Pancreas (tissue), 10 donors: ENCODE measurements at regions not wholly inside any gene's neighbourhood (a gene's known extent, or its start where the extent isn't known, plus 50 kb on each side); places are given as distances from the start of the nearest gene placed in this dataset.

Experiments
- ATAC-seq, 4 donors: fragments of 200-7000 bp; cut with Tn5 transposase; one replicate each; pipeline versions ENCODE4 v1.8.0 to v1.9.1; 2020; ENCODE audit warnings: mild to moderate bottlenecking in 4 of 4, moderate library complexity in 4 of 4
- DNase-seq, 6 donors: peaks; one replicate each; pipeline ENCODE4 v3.0.0-alpha.2; 2020
- FAIRE-seq: peaks from 2 replicates; lab custom pipeline; 2012; peaks lifted over from hg19 to GRCh38; lab: Jason Lieb, UNC
- H3K27ac ChIP-seq, 4 donors: fragments of 200-600 bp; sonication (generic); 1 replicate in 3 of 4; 2 replicates in 1 of 4; pipeline versions ENCODE4 v1.5.0 to v1.8.0; 2020
- H3K27me3 ChIP-seq, 4 donors: fragments of 200-600 bp; one replicate each; pipeline ENCODE4 v1.8.0; 2021
- H3K36me3 ChIP-seq, 3 donors: fragments of 200-600 bp; sonication (generic) in 1 of 3; one replicate each; pipeline versions ENCODE4 v1.5.0 to v1.8.0; 2020 to 2021
- H3K4me1 ChIP-seq, 3 donors: fragments of 200-600 bp; one replicate each; pipeline ENCODE4 v1.8.0; 2021
- H3K4me3 ChIP-seq, 4 donors: fragments of 200-600 bp; sonication (generic) in 2 of 4; one replicate each; pipeline versions ENCODE4 v1.5.0 to v1.8.0; 2020 to 2021
- H3K9me3 ChIP-seq, 4 donors: fragments of 200-600 bp; one replicate each; pipeline ENCODE4 v1.8.0; 2021
- WGBS, 2 donors: extraction: QIAGEN DNeasy Blood & Tissue Kit; methylation state at CpG; one replicate each; pipeline ENCODE4 v1.1.7; 2013; 5-methylcytosine and 5-hydroxymethylcytosine counted together
- intact Hi-C, 3 donors: fragments of 100-400 bp; cut with DNase I; formaldehyde crosslinking; loops; one replicate each; pipeline versions ENCODE4 v1.11.1 to v1.14.2; 2022
- TF ChIP-seq, protein P1 (sequence below), 4 donors: fragments of 200-600 bp; sonication (generic) in 3 of 4; IDR thresholded peaks; one replicate each; pipeline versions ENCODE4 v1.5.0 to v1.8.0; 2021; ENCODE audit warnings: antibody characterized with exemption in 4 of 4
- donor health status: healthy with polysubstance abuse.
- donor health status: DM: no; HTN: no; CAD: no; lungs with moderate emphysema.
- donor health status: DM: no; HTN: no; CAD: no.
- donor health status: control.
- donor health status: control.
- donor health status: Bipolar disorder and iron deficiency.
- donor health status: DM: yes; HTN: yes; CAD: no.
- donor health status: DM: no; HTN: no; CAD: no.
- donor health status: DM: no; HTN: no; CAD: no.
- donor health status: DM: yes; HTN: yes; CAD: no.

- no peak overlapping the region for H3K27ac ChIP-seq
- H3K4me1 ChIP-seq = no peaks in the 10 kb centered on the region
- H3K4me3 ChIP-seq = no peak overlapping the region
- TF ChIP-seq, protein P1, sequence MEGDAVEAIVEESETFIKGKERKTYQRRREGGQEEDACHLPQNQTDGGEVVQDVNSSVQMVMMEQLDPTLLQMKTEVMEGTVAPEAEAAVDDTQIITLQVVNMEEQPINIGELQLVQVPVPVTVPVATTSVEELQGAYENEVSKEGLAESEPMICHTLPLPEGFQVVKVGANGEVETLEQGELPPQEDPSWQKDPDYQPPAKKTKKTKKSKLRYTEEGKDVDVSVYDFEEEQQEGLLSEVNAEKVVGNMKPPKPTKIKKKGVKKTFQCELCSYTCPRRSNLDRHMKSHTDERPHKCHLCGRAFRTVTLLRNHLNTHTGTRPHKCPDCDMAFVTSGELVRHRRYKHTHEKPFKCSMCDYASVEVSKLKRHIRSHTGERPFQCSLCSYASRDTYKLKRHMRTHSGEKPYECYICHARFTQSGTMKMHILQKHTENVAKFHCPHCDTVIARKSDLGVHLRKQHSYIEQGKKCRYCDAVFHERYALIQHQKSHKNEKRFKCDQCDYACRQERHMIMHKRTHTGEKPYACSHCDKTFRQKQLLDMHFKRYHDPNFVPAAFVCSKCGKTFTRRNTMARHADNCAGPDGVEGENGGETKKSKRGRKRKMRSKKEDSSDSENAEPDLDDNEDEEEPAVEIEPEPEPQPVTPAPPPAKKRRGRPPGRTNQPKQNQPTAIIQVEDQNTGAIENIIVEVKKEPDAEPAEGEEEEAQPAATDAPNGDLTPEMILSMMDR (IDR thresholded peaks at IDR 0.05) = no peak
- intact Hi-C loops = no loop called here
- ATAC-seq (no peak), DNase-seq (no peak), FAIRE-seq (no peak)
- peaks cover 0 to 4% (median 0%) of the 10 kb centered on the region in 4 donors for H3K27me3 ChIP-seq
- H3K9me3 ChIP-seq = no peaks in the 10 kb centered on the region
- WGBS, 2 donors = 29 to 50% methylated on average over 1 of the region's 1 CpG
- no peaks in the 10 kb centered on the region for H3K36me3 ChIP-seq
Measured at GRCh38 chr6:169098116-169098515, 155.5 kb downstream of the THBS2 start.

DNA sequence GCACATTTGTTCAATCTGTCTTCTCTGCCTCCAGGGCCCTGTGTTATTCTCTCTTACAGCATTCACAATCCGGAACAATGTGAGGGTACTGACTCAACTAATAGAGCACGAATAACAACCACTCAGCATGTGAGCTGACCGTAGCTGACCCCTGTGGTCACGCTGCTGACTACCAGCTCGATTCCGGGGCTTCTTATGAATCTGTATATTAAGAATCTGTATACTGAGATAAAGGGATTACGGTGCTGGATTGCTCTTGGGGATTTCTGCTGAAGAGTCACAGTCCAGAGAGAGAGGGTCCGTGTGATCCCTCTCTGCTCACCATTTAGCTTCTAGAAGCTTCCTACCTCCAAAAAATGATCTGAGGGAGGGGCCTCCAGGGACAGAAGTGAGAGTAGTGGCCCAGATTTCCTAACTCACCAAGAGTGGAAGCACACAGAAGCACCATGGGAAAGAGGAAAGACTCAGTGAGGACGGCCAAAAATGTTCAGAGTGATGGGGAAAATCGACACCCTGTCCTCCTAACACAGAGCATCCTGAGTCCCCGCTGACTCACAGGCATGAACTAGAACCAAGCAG lies 156.2 kb downstream of the THBS2 start:
- TF ChIP-seq, protein P1 (IDR thresholded peaks at IDR 0.05) = no peak
- DNase-seq (no peak), ATAC-seq (no peak), FAIRE-seq (no peak)
- no peak overlapping the region for H3K27ac ChIP-seq
- H3K4me1 ChIP-seq = no peaks in the 10 kb centered on the region
- WGBS, 2 donors = 64 to 79% methylated on average over 11 of the region's 11 CpGs
- H3K9me3 ChIP-seq = no peaks in the 10 kb centered on the region
- H3K27me3 ChIP-seq = peaks cover 0 to 4% (median 0%) of the 10 kb centered on the region in 4 donors
- no peak overlapping the region for H3K4me3 ChIP-seq
- no peaks in the 10 kb centered on the region for H3K36me3 ChIP-seq
- intact Hi-C loops = no loop called here

DNA sequence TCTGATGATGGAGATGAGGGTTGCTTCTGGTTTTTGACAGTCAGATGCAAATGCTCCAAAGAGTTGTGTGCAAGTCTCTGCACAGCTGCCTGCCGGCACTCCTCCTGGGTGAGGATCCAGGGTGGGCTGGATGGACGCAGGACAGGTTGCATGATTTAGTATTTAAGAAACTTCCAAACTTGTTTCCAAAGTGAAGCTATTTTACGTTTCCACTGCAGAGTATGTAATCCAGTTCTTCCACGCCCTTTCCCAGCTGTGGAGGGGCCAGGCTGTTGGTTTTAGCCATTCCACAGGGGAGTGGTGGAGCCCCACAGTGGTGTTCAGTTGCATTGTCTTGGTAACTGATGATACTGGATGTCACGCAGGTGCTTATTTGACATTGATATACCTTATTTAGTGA lies 157.3 kb downstream of the THBS2 start:
- intact Hi-C loops = no loop called here
- Histone ChIP-seq H3K27me3 (peaks cover 0 to 4% (median 0%) of the 10 kb centered on the region in 4 donors), H3K9me3 (no peaks in the 10 kb centered on the region), H3K36me3 (no peaks in the 10 kb centered on the region), H3K4me1 (no peaks in the 10 kb centered on the region), H3K27ac (no peak overlapping the region), H3K4me3 (no peak overlapping the region)
- WGBS, 2 donors = 64 to 66% methylated on average over 5 of the region's 5 CpGs
- no peak for FAIRE-seq
- TF ChIP-seq, protein P1 (IDR thresholded peaks at IDR 0.05) = no peak
- ATAC-seq = no peak
- no peak for DNase-seq

DNA sequence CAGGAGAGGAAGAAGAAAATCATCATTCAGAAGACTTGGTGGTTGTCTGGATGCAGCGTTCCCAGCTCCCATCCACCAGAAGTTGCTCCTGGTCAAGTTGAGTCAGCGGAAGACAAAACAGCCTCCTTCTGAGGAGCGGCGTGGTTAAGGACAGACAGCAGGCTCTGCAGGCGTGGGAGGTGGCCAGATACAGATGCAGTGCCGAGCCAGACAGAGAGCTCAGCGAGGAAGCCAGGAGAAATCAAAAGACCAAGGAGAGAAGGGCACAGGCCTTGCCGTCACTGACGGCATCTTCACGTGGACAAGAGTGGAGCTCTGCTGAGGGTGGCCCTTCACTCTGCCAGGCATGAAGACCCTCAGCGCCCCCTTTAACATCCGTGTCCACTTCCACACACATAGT lies 158.5 kb downstream of the THBS2 start:
- Histone ChIP-seq H3K27ac (no peak overlapping the region), H3K4me3 (no peak overlapping the region), H3K27me3 (no peaks in the 10 kb centered on the region), H3K9me3 (no peaks in the 10 kb centered on the region), H3K36me3 (no peaks in the 10 kb centered on the region), H3K4me1 (no peaks in the 10 kb centered on the region)
- TF ChIP-seq, protein P1 (IDR thresholded peaks at IDR 0.05) = no peak
- 62 to 73% methylated on average over 11 to 12 of the region's 12 CpGs for WGBS, 2 donors
- ATAC-seq (no peak), FAIRE-seq (no peak), DNase-seq (no peak)
- intact Hi-C loops = no loop called here

DNA sequence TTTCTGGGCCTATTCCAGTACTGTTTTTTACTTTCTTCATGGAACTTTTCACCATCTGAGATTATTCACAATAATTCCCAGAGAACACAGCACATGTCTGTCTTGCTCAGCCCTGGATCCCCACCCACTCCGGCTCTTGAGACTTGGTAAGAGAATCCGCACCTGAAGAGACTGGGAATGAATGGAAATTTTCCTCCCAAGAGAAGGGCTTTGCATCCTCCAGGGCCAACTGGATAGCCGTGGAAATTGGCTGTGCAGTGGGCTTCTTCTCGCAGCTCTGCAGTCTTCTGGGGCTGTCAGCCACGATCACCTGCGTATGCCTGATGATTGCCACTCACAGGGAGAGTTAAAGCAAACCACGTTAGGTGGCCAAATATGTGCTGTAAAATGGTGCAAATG lies 159.1 kb downstream of the THBS2 start:
- 78% methylated on average over 7 of the region's 7 CpGs for WGBS, 2 donors
- Histone ChIP-seq H3K4me3 (no peak overlapping the region), H3K4me1 (no peaks in the 10 kb centered on the region), H3K9me3 (no peaks in the 10 kb centered on the region), H3K27me3 (no peaks in the 10 kb centered on the region), H3K27ac (no peak overlapping the region), H3K36me3 (no peaks in the 10 kb centered on the region)
- no peak for ATAC-seq
- DNase-seq = no peak
- TF ChIP-seq, protein P1 (IDR thresholded peaks at IDR 0.05) = no peak
- intact Hi-C loops = no loop called here
- no peak for FAIRE-seq
